ENCODE measurements at regions not wholly inside any gene's neighbourhood (a gene's known extent, or its start where the extent isn't known, plus 50 kb on each side); places are given as distances from the start of the nearest gene placed in this dataset.
A peak's percentile ranks its signal among the peaks of the same experiment; 100 is the strongest.

- POLR2A ChIA-PET (ENCODE audit: low non-redundant PET) = no interaction called here
- intact Hi-C loops (cut with micrococcal nuclease; ENCODE audit: unreplicated experiment) = no loop called here
- no peak for DNase-seq (ENCODE audit: low spot score)
Measured at GRCh38 chr5:144024545-144024944, 145.9 kb downstream of the YIPF5 start.

GRCh38 chr5:144026286-144026685, 144.2 kb downstream of the YIPF5 start:
- Histone ChIP-seq H3K36me3 (ENCODE audit: insufficient read depth, low read length, poor library complexity, severe bottlenecking) (no peaks in the 10 kb centered on the region), H3K9me3 (ENCODE audit: low read depth, low read length, poor library complexity, severe bottlenecking) (no peaks in the 10 kb centered on the region), H3K4me1 (ENCODE audit: insufficient read depth, low read length, poor library complexity, severe bottlenecking) (peaks cover 7% of the 10 kb centered on the region), H3K4me3 (ENCODE audit: low read depth, low read length, poor library complexity, severe bottlenecking) (no peak overlapping the region), H3K27me3 (replicated peaks; ENCODE audit: insufficient read depth, low read depth, low read length, poor library complexity) (no peaks in the 10 kb centered on the region), H3K27ac (ENCODE audit: low read depth, low read length, poor library complexity, severe bottlenecking) (no peak overlapping the region)
- POLR2A ChIA-PET (ENCODE audit: low non-redundant PET) = no interaction called here
- no TSS peak for BruUV-seq (replicated peaks)
- no peak for TF ChIP-seq CTCF (conservative IDR thresholded peaks at IDR 0.05; ENCODE audit: low read depth, low read length)
- CTCF ChIA-PET = no interaction called here
- no peak for DNase-seq (ENCODE audit: low spot score)
- intact Hi-C loops (cut with micrococcal nuclease; ENCODE audit: unreplicated experiment) = no loop called here

More at GRCh38 chr5:144024545-144024944, 145.9 kb downstream of the YIPF5 start:
- TF ChIP-seq EZH2 (IDR thresholded peaks at IDR 0.05; ENCODE audit: borderline replicate concordance, low read depth, low read length, poor library complexity, severe bottlenecking) (no peak), CTCF (conservative IDR thresholded peaks at IDR 0.05; ENCODE audit: low read depth, low read length) (no peak)
- Histone ChIP-seq H3K27me3 (replicated peaks; ENCODE audit: insufficient read depth, low read depth, low read length, poor library complexity) (no peaks in the 10 kb centered on the region), H3K4me3 (ENCODE audit: low read depth, low read length, poor library complexity, severe bottlenecking) (no peak overlapping the region), H3K27ac (ENCODE audit: low read depth, low read length, poor library complexity, severe bottlenecking) (no peak overlapping the region), H3K9me3 (ENCODE audit: low read depth, low read length, poor library complexity, severe bottlenecking) (no peaks in the 10 kb centered on the region), H3K36me3 (ENCODE audit: insufficient read depth, low read length, poor library complexity, severe bottlenecking) (no peaks in the 10 kb centered on the region), H3K4me1 (ENCODE audit: insufficient read depth, low read length, poor library complexity, severe bottlenecking) (peaks cover 7% of the 10 kb centered on the region)
- BruUV-seq (replicated peaks) = no TSS peak
- CTCF ChIA-PET = no interaction called here

GRCh38 chr5:144028058-144028457, 142.4 kb downstream of the YIPF5 start:
- intact Hi-C loops (cut with micrococcal nuclease; ENCODE audit: unreplicated experiment) = no loop called here
- Histone ChIP-seq H3K9me3 (ENCODE audit: low read depth, low read length, poor library complexity, severe bottlenecking) (no peaks in the 10 kb centered on the region), H3K27me3 (replicated peaks; ENCODE audit: insufficient read depth, low read depth, low read length, poor library complexity) (no peaks in the 10 kb centered on the region), H3K27ac (ENCODE audit: low read depth, low read length, poor library complexity, severe bottlenecking) (no peak overlapping the region), H3K4me1 (ENCODE audit: insufficient read depth, low read length, poor library complexity, severe bottlenecking) (peaks cover 7% of the 10 kb centered on the region), H3K36me3 (ENCODE audit: insufficient read depth, low read length, poor library complexity, severe bottlenecking) (no peaks in the 10 kb centered on the region), H3K4me3 (ENCODE audit: low read depth, low read length, poor library complexity, severe bottlenecking) (no peak overlapping the region)
- TF ChIP-seq CTCF (conservative IDR thresholded peaks at IDR 0.05; ENCODE audit: low read depth, low read length) = no peak
- TF ChIP-seq EZH2 (IDR thresholded peaks at IDR 0.05; ENCODE audit: borderline replicate concordance, low read depth, low read length, poor library complexity, severe bottlenecking) = no peak
- DNase-seq (ENCODE audit: low spot score) = peak; percentile 57
- BruUV-seq (replicated peaks) = no TSS peak
- CTCF ChIA-PET = no interaction called here
- POLR2A ChIA-PET (ENCODE audit: low non-redundant PET) = no interaction called here
